Upper lobe of right lung (tissue), 1 donor: ENCODE measurements at regions not wholly inside any gene's neighbourhood (a gene's known extent, or its start where the extent isn't known, plus 50 kb on each side); places are given as distances from the start of the nearest gene placed in this dataset.
"Not testable (repeated sequence)": the region's sequence is repeated elsewhere in the genome, so short reads cannot be mapped to it uniquely, and the experiment has no call there.

Experiments used
- ATAC-seq: fragments of 200-7000 bp; cut with Tn5 transposase; one replicate; pipeline ENCODE4 v1.9.1; 2020; ENCODE audit warnings: mild to moderate bottlenecking, moderate library complexity
- DNase-seq: peaks from one replicate; pipeline ENCODE4 v3.0.0-alpha.2; 2020
- H3K27ac ChIP-seq: fragments of 200-600 bp; one replicate; pipeline ENCODE4 v1.8.0; 2022
- H3K27me3 ChIP-seq: fragments of 200-600 bp; one replicate; pipeline ENCODE4 v1.8.0; 2022; ENCODE audit warnings: mild to moderate bottlenecking
- H3K36me3 ChIP-seq: fragments of 200-600 bp; one replicate; pipeline ENCODE4 v1.8.0; 2022
- H3K4me1 ChIP-seq: fragments of 200-600 bp; one replicate; pipeline ENCODE4 v1.8.0; 2022
- H3K4me3 ChIP-seq: fragments of 200-600 bp; one replicate; pipeline ENCODE4 v1.8.0; 2022; ENCODE audit warnings: mild to moderate bottlenecking
- H3K9me3 ChIP-seq: fragments of 200-600 bp; one replicate; pipeline ENCODE4 v1.8.0; 2022
- intact Hi-C: fragments of 100-400 bp; cut with DNase I; formaldehyde crosslinking; loops from one replicate; pipeline ENCODE4 v1.11.0; 2022
- TF ChIP-seq, protein P1 (sequence below): fragments of 200-600 bp; IDR thresholded peaks from one replicate; pipeline ENCODE4 v1.8.0; 2022; ENCODE audit warnings: antibody characterized with exemption
- donor health status: DM: no; HTN: yes; CAD: no; lungs with severe emphysema.

DNA sequence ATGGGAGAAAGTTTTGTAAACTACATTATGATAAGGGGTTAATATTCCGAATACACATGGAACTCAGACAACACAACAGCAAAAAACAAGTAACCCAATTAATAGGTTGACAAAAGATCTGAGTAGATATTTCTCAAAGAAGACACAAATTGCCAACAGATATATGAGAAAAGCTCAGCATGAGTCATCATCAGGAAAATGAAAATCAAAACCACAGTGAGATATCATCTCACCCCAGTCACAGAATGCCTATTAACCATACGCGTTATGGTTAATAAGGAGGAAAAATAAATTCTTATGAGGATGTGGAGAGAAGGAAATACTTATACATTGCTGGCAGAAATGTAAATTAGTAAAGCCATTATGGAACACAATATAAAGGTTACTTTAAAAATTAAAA lies 695.0 kb downstream of the COL12A1 start:
- intact Hi-C loops = no loop called here
- no peaks in the 10 kb centered on the region for H3K4me1 ChIP-seq
- H3K36me3 ChIP-seq = no peaks in the 10 kb centered on the region
- no peak overlapping the region for H3K27ac ChIP-seq
- no peak overlapping the region for H3K4me3 ChIP-seq
- TF ChIP-seq, protein P1, sequence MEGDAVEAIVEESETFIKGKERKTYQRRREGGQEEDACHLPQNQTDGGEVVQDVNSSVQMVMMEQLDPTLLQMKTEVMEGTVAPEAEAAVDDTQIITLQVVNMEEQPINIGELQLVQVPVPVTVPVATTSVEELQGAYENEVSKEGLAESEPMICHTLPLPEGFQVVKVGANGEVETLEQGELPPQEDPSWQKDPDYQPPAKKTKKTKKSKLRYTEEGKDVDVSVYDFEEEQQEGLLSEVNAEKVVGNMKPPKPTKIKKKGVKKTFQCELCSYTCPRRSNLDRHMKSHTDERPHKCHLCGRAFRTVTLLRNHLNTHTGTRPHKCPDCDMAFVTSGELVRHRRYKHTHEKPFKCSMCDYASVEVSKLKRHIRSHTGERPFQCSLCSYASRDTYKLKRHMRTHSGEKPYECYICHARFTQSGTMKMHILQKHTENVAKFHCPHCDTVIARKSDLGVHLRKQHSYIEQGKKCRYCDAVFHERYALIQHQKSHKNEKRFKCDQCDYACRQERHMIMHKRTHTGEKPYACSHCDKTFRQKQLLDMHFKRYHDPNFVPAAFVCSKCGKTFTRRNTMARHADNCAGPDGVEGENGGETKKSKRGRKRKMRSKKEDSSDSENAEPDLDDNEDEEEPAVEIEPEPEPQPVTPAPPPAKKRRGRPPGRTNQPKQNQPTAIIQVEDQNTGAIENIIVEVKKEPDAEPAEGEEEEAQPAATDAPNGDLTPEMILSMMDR = no peak
- H3K27me3 ChIP-seq = no peaks in the 10 kb centered on the region
- no peak for ATAC-seq
- no peak for DNase-seq
- H3K9me3 ChIP-seq = no peaks in the 10 kb centered on the region

- Histone ChIP-seq H3K27ac (no peak overlapping the region), H3K27me3 (no peaks in the 10 kb centered on the region), H3K4me1 (no peaks in the 10 kb centered on the region), H3K4me3 (no peak overlapping the region), H3K36me3 (no peaks in the 10 kb centered on the region), H3K9me3 (peaks cover 8% of the 10 kb centered on the region)
- ATAC-seq (no peak), DNase-seq (no peak)
- TF ChIP-seq, protein P1 = no peak
- intact Hi-C loops = no loop called here
Observed at GRCh38 chr6:74507649-74508048, 698.2 kb downstream of the COL12A1 start.

GRCh38 chr6:74505391-74505790 lies 700.5 kb downstream of the COL12A1 start:
- H3K27me3 ChIP-seq = no peaks in the 10 kb centered on the region
- no peak overlapping the region for H3K27ac ChIP-seq
- TF ChIP-seq, protein P1 = no peak
- H3K36me3 ChIP-seq = no peaks in the 10 kb centered on the region
- ATAC-seq (no peak), DNase-seq (no peak)
- no peaks in the 10 kb centered on the region for H3K4me1 ChIP-seq
- H3K4me3 ChIP-seq = no peak overlapping the region
- H3K9me3 ChIP-seq = peaks cover 8% of the 10 kb centered on the region
- intact Hi-C loops = no loop called here

GRCh38 chr6:74504941-74505340 lies 700.9 kb downstream of the COL12A1 start:
- no peaks in the 10 kb centered on the region for H3K27me3 ChIP-seq
- H3K36me3 ChIP-seq = no peaks in the 10 kb centered on the region
- no peak for ATAC-seq
- H3K9me3 ChIP-seq = peaks cover 8% of the 10 kb centered on the region
- H3K27ac ChIP-seq = no peak overlapping the region
- H3K4me3 ChIP-seq = no peak overlapping the region
- TF ChIP-seq, protein P1 = no peak
- intact Hi-C loops = no loop called here
- no peaks in the 10 kb centered on the region for H3K4me1 ChIP-seq
- no peak for DNase-seq

GRCh38 chr6:74492587-74492986 lies 713.3 kb downstream of the COL12A1 start:
- TF ChIP-seq, protein P1 = no peak
- Histone ChIP-seq H3K27me3 (no peaks in the 10 kb centered on the region), H3K4me3 (no peak overlapping the region), H3K27ac (no peak overlapping the region), H3K9me3 (no peaks in the 10 kb centered on the region), H3K4me1 (no peaks in the 10 kb centered on the region), H3K36me3 (no peaks in the 10 kb centered on the region)
- intact Hi-C loops = no loop called here
- DNase-seq (no peak), ATAC-seq (no peak)

- Histone ChIP-seq H3K27ac (no peak overlapping the region), H3K36me3 (no peaks in the 10 kb centered on the region), H3K4me3 (no peak overlapping the region), H3K4me1 (no peaks in the 10 kb centered on the region), H3K9me3 (no peaks in the 10 kb centered on the region), H3K27me3 (no peaks in the 10 kb centered on the region)
- DNase-seq (no peak), ATAC-seq (no peak)
- intact Hi-C loops = no loop called here
- TF ChIP-seq, protein P1 = no peak
Observed at GRCh38 chr6:74491844-74492374, 713.9 kb downstream of the COL12A1 start.

DNA sequence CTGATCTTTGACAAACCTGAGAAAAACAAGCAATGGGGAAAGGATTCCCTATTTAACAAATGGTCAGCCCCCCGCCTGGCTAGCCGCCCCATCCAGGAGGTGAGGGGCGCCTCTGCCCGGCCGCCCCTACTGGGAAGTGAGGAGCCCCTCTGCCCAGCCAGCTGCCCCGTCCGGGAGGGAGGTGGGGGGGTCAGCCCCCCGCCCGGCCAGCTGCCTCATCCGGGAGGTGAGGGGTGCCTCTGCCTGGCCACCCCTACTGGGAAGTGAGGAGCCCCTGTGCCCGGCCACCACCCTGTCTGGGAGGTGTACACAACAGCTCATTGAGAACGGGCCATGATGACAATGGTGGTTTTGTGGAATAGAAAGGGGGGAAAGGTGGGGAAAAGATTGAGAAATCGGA lies 717.1 kb downstream of the COL12A1 start:
- DNase-seq, intact Hi-C loops, H3K27me3 ChIP-seq, H3K36me3 ChIP-seq, H3K4me1 ChIP-seq, H3K4me3 ChIP-seq, H3K9me3 ChIP-seq, H3K27ac ChIP-seq, ATAC-seq: not testable (repeated sequence)
